AG04449 (cell line): ENCODE measurements at regions not wholly inside any gene's neighbourhood (a gene's known extent, or its start where the extent isn't known, plus 50 kb on each side); places are given as distances from the start of the nearest gene placed in this dataset.
"Not testable (repeated sequence)": the region's sequence is repeated elsewhere in the genome, so short reads cannot be mapped to it uniquely, and the experiment has no call there.

ENCODE experiments used
- CTCF ChIA-PET: fragments of 350-600 bp; formaldehyde crosslinking; extraction: SDS; loops from one replicate; lab custom pipeline; 2021; ENCODE audit warnings: antibody characterized with exemption; lab: Yijun Ruan, JAX
- POLR2A ChIA-PET: fragments of 400-600, 350-600 bp; formaldehyde crosslinking; extraction: SDS; loops from one replicate; lab custom pipeline; 2020; ENCODE audit warnings: antibody characterized with exemption, inconsistent platforms; lab: Yijun Ruan, JAX
- DNase-seq: peaks from one replicate; pipeline ENCODE4 v3.0.0-alpha.2; 2010; ENCODE audit warnings: low read depth, low spot score
- H3K4me3 ChIP-seq: 2 replicates; pipeline ENCODE4 v1.5.1; 2011; ENCODE audit warnings: low read depth, mild to moderate bottlenecking, control low read depth, low read length
- TF ChIP-seq, protein P1 (sequence below): IDR thresholded peaks from one replicate; pipeline ENCODE4 v1.5.1; 2011; ENCODE audit warnings: mild to moderate bottlenecking, moderate library complexity, low read length, control low read depth, inconsistent platforms; ENCODE audit not compliant: insufficient read depth; ENCODE audit errors: missing control alignments

DNA sequence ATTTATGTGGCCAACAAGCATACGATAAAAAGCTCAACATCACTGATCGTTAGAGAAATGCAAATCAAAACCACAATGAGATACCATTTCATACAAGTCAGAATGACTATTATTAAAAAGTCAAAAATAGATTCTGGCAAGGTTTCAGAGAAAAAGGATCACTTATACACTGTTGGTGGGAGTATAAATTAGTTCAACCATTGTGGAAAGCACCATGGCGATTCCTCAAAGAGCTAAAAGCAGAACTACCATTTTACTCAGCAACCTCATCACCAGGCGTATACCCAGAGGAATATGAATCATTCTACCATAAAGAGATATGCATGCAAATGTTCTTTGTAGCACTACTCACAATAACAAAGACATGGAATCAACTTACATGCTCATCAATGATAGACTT is 478.7 kb upstream of the GALNTL6 start:
- H3K4me3 ChIP-seq, result no peak overlapping the region
- DNase-seq, result no peak
- ChIA-PET POLR2A (no interaction called here), CTCF (no interaction called here)
- TF ChIP-seq, protein P1, sequence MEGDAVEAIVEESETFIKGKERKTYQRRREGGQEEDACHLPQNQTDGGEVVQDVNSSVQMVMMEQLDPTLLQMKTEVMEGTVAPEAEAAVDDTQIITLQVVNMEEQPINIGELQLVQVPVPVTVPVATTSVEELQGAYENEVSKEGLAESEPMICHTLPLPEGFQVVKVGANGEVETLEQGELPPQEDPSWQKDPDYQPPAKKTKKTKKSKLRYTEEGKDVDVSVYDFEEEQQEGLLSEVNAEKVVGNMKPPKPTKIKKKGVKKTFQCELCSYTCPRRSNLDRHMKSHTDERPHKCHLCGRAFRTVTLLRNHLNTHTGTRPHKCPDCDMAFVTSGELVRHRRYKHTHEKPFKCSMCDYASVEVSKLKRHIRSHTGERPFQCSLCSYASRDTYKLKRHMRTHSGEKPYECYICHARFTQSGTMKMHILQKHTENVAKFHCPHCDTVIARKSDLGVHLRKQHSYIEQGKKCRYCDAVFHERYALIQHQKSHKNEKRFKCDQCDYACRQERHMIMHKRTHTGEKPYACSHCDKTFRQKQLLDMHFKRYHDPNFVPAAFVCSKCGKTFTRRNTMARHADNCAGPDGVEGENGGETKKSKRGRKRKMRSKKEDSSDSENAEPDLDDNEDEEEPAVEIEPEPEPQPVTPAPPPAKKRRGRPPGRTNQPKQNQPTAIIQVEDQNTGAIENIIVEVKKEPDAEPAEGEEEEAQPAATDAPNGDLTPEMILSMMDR, result no peak

- TF ChIP-seq, protein P1, result no peak
- POLR2A ChIA-PET, result no interaction called here
- DNase-seq, result no peak
- CTCF ChIA-PET, result no interaction called here
- no peak overlapping the region for H3K4me3 ChIP-seq
These were observed 504.5 kb upstream of the GALNTL6 start for GRCh38 chr4:171308661-171309060.

GRCh38 chr4:171298048-171298718 is 515.0 kb upstream of the GALNTL6 start:
- POLR2A ChIA-PET, H3K4me3 ChIP-seq, CTCF ChIA-PET, DNase-seq: not testable (repeated sequence)

GRCh38 chr4:171288816-171289432 is 524.3 kb upstream of the GALNTL6 start:
- no peak for DNase-seq
- H3K4me3 ChIP-seq, result no peak overlapping the region
- ChIA-PET POLR2A (no interaction called here), CTCF (no interaction called here)
- TF ChIP-seq, protein P1, result no peak

- TF ChIP-seq, protein P1, result no peak
- H3K4me3 ChIP-seq, result no peak overlapping the region
- DNase-seq, result no peak
- ChIA-PET CTCF (no interaction called here), POLR2A (no interaction called here)
These were observed 531.8 kb upstream of the GALNTL6 start for GRCh38 chr4:171281359-171281758.

GRCh38 chr4:171279131-171279530 is 534.1 kb upstream of the GALNTL6 start:
- POLR2A ChIA-PET, result no interaction called here

More at GRCh38 chr4:171279131-171279530, 534.1 kb upstream of the GALNTL6 start:
- CTCF ChIA-PET, result no interaction called here
- no peak for DNase-seq
- TF ChIP-seq, protein P1, result no peak
- no peak overlapping the region for H3K4me3 ChIP-seq
